ENCODE measurements at regions not wholly inside any gene's neighbourhood (a gene's known extent, or its start where the extent isn't known, plus 50 kb on each side); places are given as distances from the start of the nearest gene placed in this dataset.
"Not testable (repeated sequence)": the region's sequence is repeated elsewhere in the genome, so short reads cannot be mapped to it uniquely, and the experiment has no call there.

GRCh38 chr5:98546924-98547323 is 226.5 kb upstream of the RGMB start:
- not testable (repeated sequence) for TF ChIP-seq CTCF (IDR thresholded peaks at IDR 0.05 in 4 of 5, conservative IDR thresholded peaks at IDR 0.05 in 1 of 5); POLR2A (IDR thresholded peaks at IDR 0.05)

Data from gastrocnemius medialis (tissue), 4 donors.